Endothelial cell of umbilical vein (primary cell): ENCODE measurements at regions not wholly inside any gene's neighbourhood (a gene's known extent, or its start where the extent isn't known, plus 50 kb on each side); places are given as distances from the start of the nearest gene placed in this dataset.

Source experiments
- CTCF ChIP-seq, 2 donors: IDR thresholded peaks; 1 replicate in 1 of 2; 2 replicates in 1 of 2; pipeline ENCODE4 v1.5.1; 2011; ENCODE audit warnings: low read length in 2 of 2, mild to moderate bottlenecking in 2 of 2, moderate library complexity in 2 of 2, control low read depth in 1 of 2, inconsistent platforms in 1 of 2, low read depth in 1 of 2; ENCODE audit not compliant: insufficient read depth in 1 of 2; ENCODE audit errors: extremely low read depth in 1 of 2
- EZH2 ChIP-seq: IDR thresholded peaks from 2 replicates; pipeline ENCODE4 v1.6.1; 2012; ENCODE audit warnings: borderline replicate concordance, low read depth, mild to moderate bottlenecking, moderate library complexity, low read length, inconsistent platforms; ENCODE audit not compliant: severe bottlenecking
- MAX ChIP-seq: IDR thresholded peaks from 2 replicates; pipeline ENCODE4 v1.6.1; 2011; ENCODE audit not compliant: insufficient read depth, insufficient read length
- MYC ChIP-seq: IDR thresholded peaks from one replicate; pipeline ENCODE4 v1.6.1; 2011; ENCODE audit warnings: mild to moderate bottlenecking, low read depth, low read length
- POLR2A ChIP-seq: IDR thresholded peaks from 2 replicates; pipeline ENCODE4 v1.6.1; 2012; ENCODE audit warnings: low read depth, mild to moderate bottlenecking, control low read depth, low read length
- POLR2AphosphoS5 ChIP-seq: IDR thresholded peaks from 2 replicates; pipeline ENCODE4 v1.6.1; 2012; ENCODE audit warnings: low read depth, mild to moderate bottlenecking, control low read depth, low read length, moderate library complexity; ENCODE audit not compliant: insufficient read depth

- TF ChIP-seq POLR2AphosphoS5 = no peak
- TF ChIP-seq CTCF (IDR thresholded peaks at IDR 0.05; ENCODE audit: extremely low read depth in 1 of 2, insufficient read depth in 1 of 2, low read depth in 1 of 2, low read length in 2 of 2) = no peak
- TF ChIP-seq MYC = no peak
- no peak for TF ChIP-seq EZH2
- TF ChIP-seq POLR2A = no peak
- no peak for TF ChIP-seq MAX
Observed at GRCh38 chr12:73815072-73815645, 722.5 kb upstream of the ATXN7L3B start.
